H1 (cell line): ENCODE measurements at regions not wholly inside any gene's neighbourhood (a gene's known extent, or its start where the extent isn't known, plus 50 kb on each side); places are given as distances from the start of the nearest gene placed in this dataset.

Experiments
- CHD1 ChIP-seq: IDR thresholded peaks from 2 replicates; pipeline ENCODE4 v1.6.1; 2012; ENCODE audit warnings: low read depth, low read length, improper control_type of control experiment
- CTCF ChIP-seq, 3 experiments: IDR thresholded peaks; 1 replicate in 2 of 3; 2 replicates in 1 of 3; pipeline versions ENCODE4 v1.5.1 to v1.6.1; 2011; ENCODE audit warnings: low read length in 3 of 3, mild to moderate bottlenecking in 3 of 3, inconsistent platforms in 2 of 3, low read depth in 1 of 3, moderate library complexity in 1 of 3; ENCODE audit not compliant: insufficient read depth in 1 of 3; ENCODE audit errors: control extremely low read depth in 1 of 3
- EP300 ChIP-seq, 2 experiments: IDR thresholded peaks; 1 replicate in 1 of 2; 2 replicates in 1 of 2; pipeline ENCODE4 v1.6.1; 2011 to 2012; ENCODE audit warnings: low read depth in 2 of 2, low read length in 2 of 2, mild to moderate bottlenecking in 2 of 2, borderline replicate concordance in 1 of 2, inconsistent platforms in 1 of 2, moderate library complexity in 1 of 2
- EZH2 ChIP-seq: fragments of 200-600 bp; sonication (generic); IDR thresholded peaks from 2 replicates; pipeline ENCODE4 v1.7.1; 2012; ENCODE audit warnings: low read depth, mild to moderate bottlenecking, moderate library complexity, low read length, inconsistent platforms; ENCODE audit not compliant: severe bottlenecking
- GABPA ChIP-seq: IDR thresholded peaks from 2 replicates; pipeline ENCODE4 v1.6.1; 2011; ENCODE audit warnings: mild to moderate bottlenecking, low read length, moderate library complexity, borderline replicate concordance; ENCODE audit not compliant: insufficient read depth
- MAFK ChIP-seq: IDR thresholded peaks from 2 replicates; pipeline ENCODE4 v1.6.1; 2012; ENCODE audit warnings: low read depth, mild to moderate bottlenecking, improper control_type of control experiment, low read length
- POLR2A ChIP-seq, 2 experiments: IDR thresholded peaks; 1 replicate in 1 of 2; 2 replicates in 1 of 2; pipeline ENCODE4 v1.6.1; 2011; ENCODE audit warnings: low read depth in 2 of 2, low read length in 2 of 2, mild to moderate bottlenecking in 2 of 2; ENCODE audit errors: control extremely low read depth in 1 of 2
- SP1 ChIP-seq: IDR thresholded peaks from 2 replicates; pipeline ENCODE4 v1.6.1; 2011; ENCODE audit warnings: low read depth, low read length
- ZNF274 ChIP-seq: IDR thresholded peaks from 2 replicates; pipeline ENCODE4 v1.7.0; 2012; ENCODE audit warnings: low read length, borderline replicate concordance; ENCODE audit errors: extremely low read depth

GRCh38 chr2:118268268-118268667, 180.0 kb downstream of the INSIG2 start:
- TF ChIP-seq EP300 (IDR thresholded peaks at IDR 0.05; ENCODE audit: borderline replicate concordance in 1 of 2, low read depth in 2 of 2, low read length in 2 of 2) (no peak), SP1 (no peak), POLR2A (IDR thresholded peaks at IDR 0.05; ENCODE audit: control extremely low read depth in 1 of 2, low read depth in 2 of 2, low read length in 2 of 2) (no peak), CHD1 (no peak), CTCF (IDR thresholded peaks at IDR 0.05; ENCODE audit: control extremely low read depth in 1 of 3, insufficient read depth in 1 of 3, low read depth in 1 of 3, low read length in 3 of 3) (no peak), ZNF274 (no peak), MAFK (no peak), EZH2 (no peak), GABPA (no peak)
